ENCODE measurements at regions not wholly inside any gene's neighbourhood (a gene's known extent, or its start where the extent isn't known, plus 50 kb on each side); places are given as distances from the start of the nearest gene placed in this dataset.
"Not testable (repeated sequence)": the region's sequence is repeated elsewhere in the genome, so short reads cannot be mapped to it uniquely, and the experiment has no call there.

DNA sequence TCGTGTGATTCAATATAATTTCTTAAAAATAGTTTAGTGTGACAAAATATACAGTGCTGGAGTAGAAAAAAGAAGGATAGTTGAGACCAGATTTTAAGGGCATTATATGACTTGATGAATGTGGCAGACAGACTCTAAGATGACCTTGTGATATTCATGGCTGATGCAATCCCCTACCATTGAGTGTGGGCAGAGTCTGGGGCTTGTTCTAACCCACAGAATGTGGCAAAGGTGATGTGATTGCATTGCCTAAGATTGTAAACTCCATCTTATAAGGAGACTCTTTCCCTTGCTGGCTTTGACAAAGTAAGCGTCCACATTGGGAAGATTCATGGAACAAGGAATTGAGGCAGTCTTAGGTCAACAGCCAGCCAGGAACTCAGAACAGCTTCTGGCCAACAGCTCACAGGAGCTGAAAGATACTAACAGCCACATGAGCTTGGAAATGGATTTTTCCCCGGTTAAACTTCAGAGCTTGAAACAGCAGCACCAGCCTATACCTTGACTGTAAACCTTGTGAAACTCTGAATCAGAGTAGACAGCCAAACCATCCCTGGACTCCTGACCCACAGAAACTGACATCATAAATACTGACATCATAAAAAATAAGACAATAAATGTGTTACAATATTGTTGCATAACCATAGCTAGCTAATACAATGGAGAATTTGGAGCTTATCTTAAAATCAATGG lies 864.5 kb downstream of the TTLL7 start:
- not testable (repeated sequence) for H3K4me3 ChIP-seq (ENCODE audit: low read length); DNase-seq (ENCODE audit: low read depth)

DNA sequence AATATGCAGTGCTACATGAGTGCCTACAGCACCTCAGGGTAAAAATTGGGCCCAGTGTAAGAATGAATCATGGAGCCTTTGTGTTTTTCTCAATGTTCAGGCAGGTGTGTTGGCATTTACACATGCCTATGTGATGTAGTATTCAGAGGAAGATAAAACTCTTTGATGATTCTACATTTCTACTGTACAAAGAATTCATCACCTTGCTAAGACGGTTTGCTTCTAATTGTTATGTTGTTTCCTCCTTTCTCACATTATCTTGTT lies 867.3 kb downstream of the TTLL7 start:
- no peak for DNase-seq (ENCODE audit: low read depth)
- no peak for TF ChIP-seq CTCF (conservative IDR thresholded peaks at IDR 0.05; ENCODE audit: low read length)
- no peak overlapping the region for H3K4me3 ChIP-seq (ENCODE audit: low read length)

DNA sequence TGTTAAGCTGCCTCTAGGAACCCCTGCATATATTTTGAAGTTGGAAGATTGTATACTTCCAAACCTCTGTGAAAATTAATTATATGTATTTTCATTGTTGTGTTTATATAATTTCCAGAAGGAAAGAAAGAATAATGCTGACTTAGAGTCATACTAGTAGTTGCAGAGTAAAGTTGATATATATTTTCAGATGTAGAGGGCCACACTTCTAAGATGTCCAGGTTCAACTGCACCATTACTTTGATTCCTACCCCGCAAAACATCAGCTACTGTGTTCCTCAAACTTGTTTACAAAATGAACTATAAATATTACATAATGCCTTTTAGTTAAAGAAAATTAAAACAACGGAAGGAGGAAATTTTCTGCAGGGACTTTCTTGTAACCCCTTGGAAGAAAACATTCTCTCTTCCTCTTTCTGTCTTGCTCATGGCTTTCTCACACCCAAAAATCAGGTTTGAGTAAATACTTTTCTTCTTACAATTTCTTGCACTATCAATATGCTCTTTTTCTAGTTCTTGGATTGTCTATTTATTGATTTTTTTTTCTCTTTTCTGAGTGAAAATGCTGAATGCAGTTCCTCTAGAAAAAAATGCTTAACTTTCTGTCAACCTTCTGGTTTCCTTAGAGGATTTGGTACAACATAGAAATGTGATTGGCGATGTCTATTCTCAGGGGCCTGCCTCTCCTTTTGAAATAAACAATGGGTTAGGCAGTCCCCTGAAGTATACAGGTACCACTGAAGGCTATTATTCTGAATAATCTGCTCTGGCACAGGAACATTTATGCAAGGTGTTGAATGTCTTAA lies 867.8 kb downstream of the TTLL7 start:
- no peak for TF ChIP-seq CTCF (conservative IDR thresholded peaks at IDR 0.05; ENCODE audit: low read length)
- no peak for DNase-seq (ENCODE audit: low read depth)
- H3K4me3 ChIP-seq (ENCODE audit: low read length), result no peak overlapping the region

DNA sequence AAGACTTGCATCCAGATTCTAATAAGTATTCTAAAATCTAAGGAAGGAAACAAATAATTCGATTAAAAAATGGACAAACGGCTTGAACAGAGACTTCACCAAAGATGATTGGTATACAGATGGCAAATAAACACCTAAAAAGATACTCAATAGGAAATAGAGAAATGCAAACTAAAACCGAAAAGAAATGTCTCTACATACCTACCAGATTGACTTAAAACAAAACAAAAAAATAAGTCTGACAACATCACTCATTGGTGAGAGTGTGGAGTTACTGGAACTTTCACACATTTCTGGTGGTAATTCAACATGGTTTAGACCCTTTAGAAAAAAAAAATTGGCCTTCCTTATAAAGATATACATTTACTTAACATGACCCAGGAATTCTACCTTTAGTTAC lies 869.8 kb downstream of the TTLL7 start:
- no peak overlapping the region for H3K4me3 ChIP-seq (ENCODE audit: low read length)
- no peak for TF ChIP-seq CTCF (conservative IDR thresholded peaks at IDR 0.05; ENCODE audit: low read length)
- no peak for DNase-seq (ENCODE audit: low read depth)

- no peak for TF ChIP-seq CTCF (conservative IDR thresholded peaks at IDR 0.05; ENCODE audit: low read length)
These were observed 873.5 kb downstream of the TTLL7 start for GRCh38 chr1:83125456-83125855.

GRCh38 chr1:83123019-83123418 lies 875.9 kb downstream of the TTLL7 start:
- no peak overlapping the region for H3K4me3 ChIP-seq (ENCODE audit: low read length)
- no peak for DNase-seq (ENCODE audit: low read depth)
- TF ChIP-seq CTCF (conservative IDR thresholded peaks at IDR 0.05; ENCODE audit: low read length), result no peak

More at GRCh38 chr1:83125456-83125855, 873.5 kb downstream of the TTLL7 start:
- no peak overlapping the region for H3K4me3 ChIP-seq (ENCODE audit: low read length)
- no peak for DNase-seq (ENCODE audit: low read depth)

DNA sequence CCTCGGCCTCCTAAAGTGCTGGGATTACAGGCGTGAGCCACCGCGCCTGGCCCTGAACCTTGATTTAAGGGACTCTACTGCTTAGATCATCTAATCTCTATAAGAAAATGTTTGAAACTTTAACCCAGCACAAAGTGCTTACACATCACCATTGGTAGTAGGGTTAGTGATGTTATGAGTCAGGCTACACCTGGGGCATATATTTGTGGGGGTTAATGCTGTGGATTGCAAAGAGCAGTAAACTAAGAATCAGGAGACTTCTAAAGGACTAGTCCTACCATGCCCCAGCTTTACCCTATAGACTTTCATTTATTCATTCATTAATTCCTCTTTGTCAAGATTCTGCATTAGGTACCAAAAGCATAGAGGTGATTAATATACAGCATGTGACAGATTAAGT lies 880.5 kb downstream of the TTLL7 start:
- no peak overlapping the region for H3K4me3 ChIP-seq (ENCODE audit: low read length)
- DNase-seq (ENCODE audit: low read depth), result no peak

DNA sequence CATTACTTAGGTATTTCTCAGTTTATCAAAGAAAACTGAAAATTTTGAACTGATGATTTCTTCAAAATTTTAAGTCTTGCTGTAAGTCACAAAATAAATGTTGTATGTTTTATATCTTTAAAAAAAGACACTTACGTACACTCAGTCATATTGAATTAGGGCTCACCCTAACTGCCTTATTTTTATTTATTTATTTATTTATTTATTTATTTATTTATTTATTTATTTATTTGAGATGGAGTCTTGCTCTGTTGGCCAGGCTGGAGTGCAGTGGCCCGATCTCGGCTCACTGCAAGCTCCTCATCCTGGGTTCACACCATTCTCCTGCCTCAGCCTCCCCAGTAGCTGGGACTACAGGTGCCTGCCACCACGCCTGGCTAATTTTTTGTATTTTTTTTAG lies 881.9 kb downstream of the TTLL7 start:
- H3K4me3 ChIP-seq (ENCODE audit: low read length), result not testable (repeated sequence)

More for the DNA sequence above, 880.5 kb downstream of the TTLL7 start:
- TF ChIP-seq CTCF (conservative IDR thresholded peaks at IDR 0.05; ENCODE audit: low read length), result no peak

More for the DNA sequence above, 881.9 kb downstream of the TTLL7 start:
- not testable (repeated sequence) for DNase-seq (ENCODE audit: low read depth)
